Spleen (tissue), 7 donors: ENCODE measurements at regions not wholly inside any gene's neighbourhood (a gene's known extent, or its start where the extent isn't known, plus 50 kb on each side); places are given as distances from the start of the nearest gene placed in this dataset.

Source experiments
- CTCF ChIP-seq, 11 experiments: fragments of 200-600 bp in 7 of 11; fragments of 450-650 bp in 4 of 11; sonication (generic) in 4 of 11; IDR thresholded peaks in 8 of 11; conservative IDR thresholded peaks in 3 of 11; 1 replicate in 7 of 11; 2 replicates in 4 of 11; pipeline versions ENCODE4 v1.4.0 to v1.8.0; 2016 to 2021; ENCODE audit warnings: antibody characterized with exemption in 11 of 11, inconsistent platforms in 4 of 11, mild to moderate bottlenecking in 1 of 11
- POLR2A ChIP-seq, 3 donors: fragments of 450-650 bp; IDR thresholded peaks; one replicate each; pipeline ENCODE4 v1.5.1; 2017; ENCODE audit warnings: antibody characterized with exemption in 3 of 3, mild to moderate bottlenecking in 1 of 3
- POLR2AphosphoS5 ChIP-seq, 3 donors: sonication (generic); formaldehyde crosslinking; IDR thresholded peaks; one replicate each; pipeline ENCODE4 v1.5.1; 2017; ENCODE audit warnings: antibody characterized with exemption in 3 of 3
- donor health status: DM: no; HTN: no; CAD: no; lungs with moderate emphysema.
- donor health status: DM: no; HTN: no; CAD: no.
- donor health status: DM: no; HTN: no; CAD: no.

- no peak for TF ChIP-seq POLR2A (IDR thresholded peaks at IDR 0.05)
- no peak for TF ChIP-seq CTCF (IDR thresholded peaks at IDR 0.05 in 8 of 11, conservative IDR thresholded peaks at IDR 0.05 in 3 of 11)
- TF ChIP-seq POLR2AphosphoS5 (IDR thresholded peaks at IDR 0.05), result no peak
These were observed 130.4 kb downstream of the ABCC12 start for GRCh38 chr16:48025359-48025758.
